ENCODE measurements at regions not wholly inside any gene's neighbourhood (a gene's known extent, or its start where the extent isn't known, plus 50 kb on each side); places are given as distances from the start of the nearest gene placed in this dataset.

- TF ChIP-seq POLR2AphosphoS5 (IDR thresholded peaks at IDR 0.05; ENCODE audit: low read depth, low read length) (no peak), KDM1A (IDR thresholded peaks at IDR 0.05; ENCODE audit: borderline replicate concordance, low read length) (no peak), FOSL1 (IDR thresholded peaks at IDR 0.05; ENCODE audit: insufficient read depth, low read depth, low read length) (no peak), CTCF (IDR thresholded peaks at IDR 0.05; ENCODE audit: control extremely low read depth in 1 of 3, insufficient read depth in 1 of 3, low read depth in 1 of 3, low read length in 3 of 3) (no peak), RFX5 (IDR thresholded peaks at IDR 0.05; ENCODE audit: borderline replicate concordance, low read depth, low read length) (no peak), CEBPB (IDR thresholded peaks at IDR 0.05; ENCODE audit: low read depth, low read length) (no peak), EP300 (IDR thresholded peaks at IDR 0.05; ENCODE audit: borderline replicate concordance in 1 of 2, low read depth in 2 of 2, low read length in 2 of 2) (no peak), TAF1 (IDR thresholded peaks at IDR 0.05; ENCODE audit: low read depth, low read length) (no peak), SIX5 (IDR thresholded peaks at IDR 0.05; ENCODE audit: low read depth, low read length) (no peak)
These were observed 438.3 kb upstream of the SPANXN1 start for GRCh38 chrX:144809025-144809424.

Measured in H1 (cell line).